Upper lobe of left lung (tissue), 6 donors: ENCODE measurements at regions not wholly inside any gene's neighbourhood (a gene's known extent, or its start where the extent isn't known, plus 50 kb on each side); places are given as distances from the start of the nearest gene placed in this dataset.

Experiments used
- ATAC-seq, 2 donors: fragments of 200-7000 bp; cut with Tn5 transposase; one replicate each; pipeline ENCODE4 v1.9.1; 2022; ENCODE audit warnings: mild to moderate bottlenecking in 2 of 2, moderate library complexity in 2 of 2; ENCODE audit not compliant: low FRiP score in 2 of 2
- DNase-seq, 2 donors: peaks; one replicate each; pipeline ENCODE4 v3.0.0-alpha.2; 2019 to 2020
- H3K27ac ChIP-seq, 4 donors: fragments of 200-600 bp; sonication (generic); one replicate each; pipeline ENCODE4 v1.5.1; 2016 to 2019
- H3K27me3 ChIP-seq, 4 donors: fragments of 200-600 bp; sonication (generic); one replicate each; pipeline ENCODE4 v1.5.1; 2017 to 2019
- H3K36me3 ChIP-seq, 4 donors: fragments of 200-600 bp; sonication (generic); one replicate each; pipeline ENCODE4 v1.5.1; 2016 to 2019
- H3K4me1 ChIP-seq, 4 donors: fragments of 200-600 bp; sonication (generic); one replicate each; pipeline ENCODE4 v1.5.1; 2018 to 2019
- H3K4me3 ChIP-seq, 4 donors: fragments of 200-600 bp; sonication (generic); one replicate each; pipeline ENCODE4 v1.5.1; 2017 to 2019; ENCODE audit warnings: mild to moderate bottlenecking in 2 of 4, moderate library complexity in 1 of 4
- H3K9me3 ChIP-seq, 4 donors: fragments of 200-600 bp; sonication (generic); one replicate each; pipeline ENCODE4 v1.5.1; 2018 to 2019
- CTCF ChIP-seq, 6 experiments: fragments of 450-650 bp in 4 of 6; fragments of 200-600 bp in 2 of 6; sonication (generic) in 2 of 6; IDR thresholded peaks; one replicate each; pipeline ENCODE4 v1.5.1; 2016 to 2019; ENCODE audit warnings: antibody characterized with exemption in 6 of 6
- EP300 ChIP-seq, 4 donors: sonication (generic); formaldehyde crosslinking; IDR thresholded peaks; one replicate each; pipeline ENCODE4 v1.5.1; 2017; ENCODE audit warnings: antibody characterized with exemption in 4 of 4, control low read depth in 2 of 4
- POLR2A ChIP-seq, 4 donors: fragments of 450-650 bp; IDR thresholded peaks; one replicate each; pipeline ENCODE4 v1.5.1; 2016 to 2017; ENCODE audit warnings: antibody characterized with exemption in 4 of 4, mild to moderate bottlenecking in 2 of 4
- POLR2AphosphoS5 ChIP-seq, 2 donors: sonication (generic); formaldehyde crosslinking; IDR thresholded peaks; one replicate each; pipeline ENCODE4 v1.5.1; 2017; ENCODE audit warnings: antibody characterized with exemption in 2 of 2
- WGBS, 2 donors: methylation state at CpG; one replicate each; pipeline ENCODE4 v1.1.5; 2017 to 2018; 5-methylcytosine and 5-hydroxymethylcytosine counted together
- donor health status: DM: no; HTN: no; CAD: no; lungs with moderate emphysema.
- donor health status: DM: no; HTN: yes; CAD: no; lungs with severe emphysema.

GRCh38 chr5:154566146-154566680 lies 88.2 kb upstream of the HAND1 start:
- no peaks in the 10 kb centered on the region for H3K27me3 ChIP-seq
- DNase-seq (no peak), ATAC-seq (no peak)
- H3K9me3 ChIP-seq = no peaks in the 10 kb centered on the region
- H3K36me3 ChIP-seq = no peaks in the 10 kb centered on the region
- no peak overlapping the region for H3K27ac ChIP-seq
- H3K4me1 ChIP-seq = no peaks in the 10 kb centered on the region
- whole genome bisulfite sequencing, 2 donors = 71 to 75% methylated on average over 5 of the region's 5 CpGs
- TF ChIP-seq POLR2AphosphoS5 (IDR thresholded peaks at IDR 0.05) (no peak), CTCF (IDR thresholded peaks at IDR 0.05) (no peak), EP300 (IDR thresholded peaks at IDR 0.05) (no peak)
- H3K4me3 ChIP-seq = no peak overlapping the region

GRCh38 chr5:154565123-154565522 lies 87.1 kb upstream of the HAND1 start:
- no peaks in the 10 kb centered on the region for H3K4me1 ChIP-seq
- H3K27ac ChIP-seq = no peak overlapping the region
- TF ChIP-seq POLR2AphosphoS5 (IDR thresholded peaks at IDR 0.05) (no peak), CTCF (IDR thresholded peaks at IDR 0.05) (no peak), POLR2A (IDR thresholded peaks at IDR 0.05) (no peak), EP300 (IDR thresholded peaks at IDR 0.05) (no peak)
- peak; percentile 38 to 85 for ATAC-seq
- H3K36me3 ChIP-seq = no peaks in the 10 kb centered on the region
- no peaks in the 10 kb centered on the region for H3K9me3 ChIP-seq
- no peak for DNase-seq
- no peaks in the 10 kb centered on the region for H3K27me3 ChIP-seq
- WGBS, 2 donors = 65 to 74% methylated on average over 5 of the region's 5 CpGs
- no peak overlapping the region for H3K4me3 ChIP-seq

GRCh38 chr5:154562244-154562880 lies 84.3 kb upstream of the HAND1 start:
- Histone ChIP-seq H3K4me3 (no peak overlapping the region), H3K36me3 (no peaks in the 10 kb centered on the region), H3K27ac (no peak overlapping the region), H3K27me3 (no peaks in the 10 kb centered on the region), H3K9me3 (no peaks in the 10 kb centered on the region), H3K4me1 (no peaks in the 10 kb centered on the region)
- ATAC-seq (no peak), DNase-seq (no peak)
- TF ChIP-seq POLR2AphosphoS5 (IDR thresholded peaks at IDR 0.05) (no peak), CTCF (IDR thresholded peaks at IDR 0.05) (no peak), EP300 (IDR thresholded peaks at IDR 0.05) (no peak), POLR2A (IDR thresholded peaks at IDR 0.05) (no peak)
- WGBS, 2 donors = 73 to 83% methylated on average over 4 of the region's 4 CpGs

GRCh38 chr5:154559398-154560276 lies 81.6 kb upstream of the HAND1 start:
- Histone ChIP-seq H3K27ac (no peak overlapping the region), H3K4me1 (no peaks in the 10 kb centered on the region), H3K27me3 (no peaks in the 10 kb centered on the region), H3K9me3 (no peaks in the 10 kb centered on the region), H3K4me3 (no peak overlapping the region), H3K36me3 (no peaks in the 10 kb centered on the region)
- WGBS, 2 donors = 81 to 86% methylated on average over 6 of the region's 6 CpGs
- ATAC-seq (no peak), DNase-seq (no peak)
- no peak for TF ChIP-seq POLR2AphosphoS5 (IDR thresholded peaks at IDR 0.05)
- TF ChIP-seq CTCF (IDR thresholded peaks at IDR 0.05) = no peak
- no peak for TF ChIP-seq EP300 (IDR thresholded peaks at IDR 0.05)
- TF ChIP-seq POLR2A (IDR thresholded peaks at IDR 0.05) = no peak
